HG02642 (cell line): ENCODE measurements at regions not wholly inside any gene's neighbourhood (a gene's known extent, or its start where the extent isn't known, plus 50 kb on each side); places are given as distances from the start of the nearest gene placed in this dataset.

Experiments
- ATAC-seq: cut with Tn5 transposase; IDR thresholded peaks from one replicate; pipeline ENCODE4 v1.9.1; 2021; ENCODE audit warnings: mild to moderate bottlenecking; ENCODE audit not compliant: unreplicated experiment, poor library complexity

- ATAC-seq: no peak
These were observed 240.4 kb downstream of the B3GLCT start for GRCh38 chr13:31440132-31440531.

DNA sequence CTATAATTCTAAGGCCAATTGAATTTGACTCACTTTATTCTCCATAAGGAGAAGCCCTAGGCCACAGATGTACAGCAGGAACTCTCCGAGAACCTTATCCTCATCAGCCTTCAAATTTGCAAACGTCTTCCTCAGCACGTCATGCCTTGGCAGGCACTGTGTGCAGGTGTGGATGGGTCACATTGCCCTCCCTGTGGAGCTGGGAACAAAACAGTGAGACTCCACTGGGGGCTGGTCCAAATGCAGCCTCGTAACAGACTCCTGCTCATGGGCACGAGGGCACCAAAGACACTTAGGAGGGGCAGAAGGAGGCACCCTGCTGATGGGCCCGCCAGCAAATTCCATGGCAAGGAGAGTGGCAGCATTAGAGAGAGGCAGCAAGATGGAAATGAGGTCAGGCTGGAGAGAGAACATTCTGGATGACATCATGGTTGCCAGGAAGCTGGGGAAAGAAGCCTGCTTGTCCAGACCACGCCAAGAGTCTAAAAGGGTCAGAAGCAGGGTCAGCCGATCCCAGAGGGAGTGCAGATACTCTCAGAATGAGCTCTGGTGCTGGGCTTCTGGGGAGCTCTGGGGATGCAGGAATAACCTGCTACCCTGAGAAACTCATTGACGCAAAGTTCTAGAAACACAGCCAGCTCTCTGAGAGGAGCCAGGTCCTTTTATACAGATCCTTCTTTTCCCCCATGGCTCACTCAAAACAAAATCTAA lies 242.2 kb downstream of the B3GLCT start:
- ATAC-seq: no peak

GRCh38 chr13:31442571-31442970 lies 242.8 kb downstream of the B3GLCT start:
- ATAC-seq: no peak

DNA sequence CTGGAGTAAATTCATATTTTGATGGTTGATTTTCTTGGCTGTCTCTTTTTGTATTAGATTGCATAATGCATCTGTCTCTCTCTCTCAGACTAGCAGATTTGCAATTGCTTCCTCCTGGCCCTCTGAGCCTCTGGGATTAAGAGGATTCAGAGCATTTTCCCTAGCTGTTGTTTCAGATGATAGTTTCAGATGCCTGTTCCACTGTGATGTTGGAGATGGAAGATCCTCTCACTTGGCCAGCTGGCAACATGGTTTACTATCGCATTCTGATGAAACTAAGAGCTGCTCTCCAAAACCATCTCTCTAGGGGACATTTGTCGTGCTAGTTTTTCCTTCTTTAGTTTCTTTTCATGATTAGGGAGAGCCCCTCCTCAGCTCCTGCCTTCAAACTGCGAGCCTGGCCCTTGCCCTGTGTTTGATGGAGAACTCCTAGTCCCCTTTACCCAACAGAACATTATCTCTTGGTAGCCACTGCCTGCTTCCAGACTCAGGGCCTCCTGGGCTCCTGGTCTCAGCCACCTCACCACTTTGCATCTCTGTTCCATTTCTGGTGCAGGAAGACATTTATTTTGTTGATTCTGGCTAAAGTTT lies 244.6 kb downstream of the B3GLCT start:
- no peak for ATAC-seq

DNA sequence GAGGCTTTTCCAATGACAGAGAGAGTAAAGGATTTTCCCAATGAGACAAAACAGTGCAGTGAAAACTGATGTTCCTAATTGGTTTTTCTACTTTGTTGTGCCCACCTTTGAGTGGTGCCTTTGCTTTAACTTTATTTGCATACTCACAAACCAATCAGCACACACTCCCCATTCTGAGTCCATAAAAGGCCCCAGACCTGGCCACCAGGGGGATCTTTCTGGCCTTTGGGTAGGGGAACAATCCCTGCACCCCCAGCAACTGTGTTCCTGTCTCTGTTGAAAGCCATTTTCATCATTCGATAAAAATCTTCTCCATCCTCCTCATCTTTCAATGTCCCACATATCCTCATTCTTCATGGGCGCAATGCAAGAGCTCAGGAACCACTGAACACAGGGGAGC lies 252.8 kb downstream of the B3GLCT start:
- no peak for ATAC-seq

DNA sequence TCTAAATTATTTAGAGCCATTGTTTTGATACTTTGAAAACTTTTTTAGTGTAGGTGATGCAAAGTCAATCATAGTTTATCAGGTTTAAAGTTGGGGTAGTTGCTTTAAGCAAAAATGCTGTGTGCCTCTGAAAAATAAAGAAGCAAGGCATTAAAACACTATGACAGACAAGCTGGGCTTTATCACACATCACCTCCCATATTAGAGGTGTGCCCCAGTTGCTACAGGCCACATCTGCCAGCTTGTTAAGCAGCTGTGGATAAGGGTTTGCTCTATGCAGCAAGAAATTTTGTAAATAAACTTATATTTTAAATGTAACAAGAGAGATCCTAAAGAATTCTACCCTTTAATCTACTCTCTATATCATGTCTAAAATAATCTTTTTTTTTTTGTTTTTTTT lies 255.8 kb downstream of the B3GLCT start:
- no peak for ATAC-seq

DNA sequence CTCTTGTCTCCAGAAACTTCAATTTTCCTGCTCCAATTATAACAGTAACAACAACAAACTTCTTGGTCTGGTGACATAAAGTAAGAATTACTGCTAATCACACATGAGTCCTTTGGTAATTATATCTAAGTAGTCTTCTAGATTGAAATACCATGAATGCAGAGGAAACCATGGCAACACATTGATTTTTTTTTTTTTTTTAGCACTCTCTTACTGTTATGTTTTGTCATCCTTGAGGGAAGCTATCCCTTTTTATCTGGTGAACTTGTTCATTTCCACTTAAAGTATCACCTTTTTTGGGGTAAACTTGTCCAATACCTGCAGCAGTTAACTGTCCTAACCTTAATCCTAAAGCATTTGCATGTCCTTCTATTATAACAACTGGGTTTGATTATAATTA lies 256.3 kb downstream of the B3GLCT start:
- no peak for ATAC-seq

DNA sequence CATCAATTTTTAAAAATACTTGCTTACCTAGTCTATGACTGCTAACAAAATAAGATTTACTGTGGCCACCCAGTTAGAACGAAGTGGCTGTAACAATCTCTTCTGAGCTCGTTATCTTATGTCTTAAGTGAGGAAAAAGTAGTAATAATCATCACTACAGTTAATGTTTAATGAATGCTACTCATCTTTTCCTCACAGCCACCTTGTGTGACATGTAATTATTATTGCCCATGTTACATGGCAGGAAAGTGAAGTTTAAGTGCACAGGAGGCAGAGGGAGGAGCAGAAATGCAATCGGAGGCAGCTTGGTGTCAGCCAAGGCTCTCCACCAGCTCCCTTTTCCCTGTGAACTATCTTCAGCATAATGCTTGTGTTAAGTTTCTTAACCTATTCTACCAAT lies 260.3 kb downstream of the B3GLCT start:
- no peak for ATAC-seq

GRCh38 chr13:31461923-31462322 lies 262.1 kb downstream of the B3GLCT start:
- ATAC-seq: no peak

GRCh38 chr13:31462766-31463165 lies 263.0 kb downstream of the B3GLCT start:
- no peak for ATAC-seq

DNA sequence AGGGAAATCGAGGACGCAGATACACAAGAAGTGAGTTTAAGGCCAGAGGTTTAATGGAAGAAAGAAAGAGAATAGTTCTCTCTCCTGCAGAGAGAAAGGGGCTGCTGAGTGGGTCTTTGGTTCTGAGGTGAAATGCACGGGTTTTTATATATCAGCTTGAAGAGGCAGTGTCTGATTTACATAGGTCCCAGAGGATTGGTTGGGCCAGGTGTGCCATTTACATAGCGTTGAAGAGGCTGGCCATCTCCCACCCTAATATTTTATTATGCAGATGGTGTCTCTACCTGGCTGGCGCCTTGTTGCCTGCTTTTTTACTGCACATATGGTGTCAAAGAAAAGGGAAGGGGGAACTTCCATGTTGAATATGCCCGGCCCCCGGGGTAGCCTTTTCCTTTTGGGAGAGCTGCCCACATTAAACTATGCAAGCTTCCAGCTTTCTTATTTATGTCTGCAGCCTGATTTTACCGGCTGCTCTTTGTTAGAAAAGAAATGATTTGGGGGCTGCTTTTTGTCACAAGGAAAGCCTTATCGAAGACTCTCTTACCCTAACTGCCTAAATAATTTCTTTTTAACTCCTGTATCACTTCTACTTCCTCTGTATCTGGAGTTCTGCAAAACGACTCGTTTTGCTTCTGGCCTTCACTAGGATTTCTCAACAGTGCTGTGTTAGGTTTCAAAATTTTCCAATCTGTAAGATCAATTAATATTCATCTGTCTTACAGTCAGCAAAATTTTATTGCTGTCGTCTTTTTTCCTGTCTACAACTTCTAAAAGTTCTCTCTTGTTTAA lies 268.5 kb downstream of the B3GLCT start:
- ATAC-seq: no peak

DNA sequence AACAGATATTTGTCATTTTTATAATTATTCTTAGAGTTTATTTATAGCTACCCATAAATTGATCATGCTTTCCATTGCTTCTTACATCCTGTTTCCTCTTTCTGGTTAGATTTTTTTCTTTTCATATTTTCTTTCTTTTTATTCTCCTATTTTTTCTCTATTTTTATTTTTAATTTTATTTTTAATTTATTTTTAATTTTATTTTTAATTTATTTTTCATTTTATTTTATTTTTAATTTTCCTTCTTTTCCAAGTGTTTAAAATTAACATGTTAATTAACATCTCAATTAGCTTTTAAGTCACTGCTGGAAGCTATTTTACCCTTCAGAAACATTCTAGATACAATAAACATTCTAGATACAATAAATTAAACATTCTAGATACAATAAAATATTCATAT lies 269.6 kb downstream of the B3GLCT start:
- ATAC-seq: no peak

DNA sequence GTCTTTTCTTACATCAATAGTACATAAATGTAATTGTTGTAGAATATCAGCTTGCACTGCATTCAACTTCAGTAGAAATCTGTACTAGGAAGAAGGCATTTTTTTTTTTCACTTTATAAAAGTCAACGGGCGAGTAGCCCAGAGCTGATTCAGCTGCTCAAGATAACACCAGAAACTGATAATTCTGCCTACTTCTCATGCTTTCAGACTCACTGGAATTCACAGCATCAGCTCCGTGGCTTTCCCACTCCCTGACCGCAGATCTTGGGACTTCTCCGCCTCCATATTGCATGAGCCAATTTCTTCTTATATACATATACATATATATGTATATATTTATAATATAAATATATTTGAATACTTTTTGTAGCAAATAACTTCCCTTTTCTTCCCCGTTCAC lies 263.1 kb upstream of the RXFP2 start:
- ATAC-seq: no peak

GRCh38 chr13:31476753-31477152 lies 262.6 kb upstream of the RXFP2 start:
- ATAC-seq: no peak

- no peak for ATAC-seq
These were observed 261.4 kb upstream of the RXFP2 start for GRCh38 chr13:31477961-31478360.

DNA sequence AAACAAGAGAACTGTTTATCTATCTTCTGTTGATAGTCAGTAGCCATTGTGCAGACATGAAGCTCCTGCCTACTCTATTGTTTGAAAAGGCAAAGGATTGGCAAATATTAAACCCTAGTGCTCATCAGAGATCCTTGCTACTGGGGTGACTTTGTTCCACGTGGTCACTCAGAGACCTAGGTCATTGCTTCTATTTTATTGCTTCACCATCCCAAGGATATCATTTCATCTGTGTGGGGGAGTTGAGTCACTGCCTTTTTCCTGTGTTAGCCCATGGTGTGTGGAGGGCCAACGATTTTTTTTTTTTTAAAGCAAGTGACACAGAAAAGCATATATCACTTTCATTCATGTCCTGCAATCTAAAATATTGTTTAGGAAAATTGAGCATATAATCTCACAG lies 254.1 kb upstream of the RXFP2 start:
- no peak for ATAC-seq

DNA sequence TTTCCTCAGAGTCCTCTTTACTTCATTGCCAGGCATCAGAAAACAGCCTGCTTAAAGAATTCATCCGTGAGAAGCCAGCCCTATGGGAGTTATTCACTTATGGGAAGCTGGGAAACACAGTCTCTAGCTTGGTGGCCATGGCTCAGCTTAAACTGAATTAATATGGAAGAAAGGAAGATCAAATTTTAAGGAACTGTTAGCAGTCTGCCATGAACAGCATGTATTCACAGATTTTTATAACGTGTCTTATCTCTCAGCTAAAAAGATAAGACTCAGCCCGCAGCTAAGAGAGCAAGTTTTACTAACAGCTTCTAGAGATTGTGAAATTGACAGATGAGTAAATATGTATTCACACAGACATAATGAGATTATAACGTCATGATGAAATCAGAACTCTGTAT lies 253.7 kb upstream of the RXFP2 start:
- ATAC-seq: no peak

DNA sequence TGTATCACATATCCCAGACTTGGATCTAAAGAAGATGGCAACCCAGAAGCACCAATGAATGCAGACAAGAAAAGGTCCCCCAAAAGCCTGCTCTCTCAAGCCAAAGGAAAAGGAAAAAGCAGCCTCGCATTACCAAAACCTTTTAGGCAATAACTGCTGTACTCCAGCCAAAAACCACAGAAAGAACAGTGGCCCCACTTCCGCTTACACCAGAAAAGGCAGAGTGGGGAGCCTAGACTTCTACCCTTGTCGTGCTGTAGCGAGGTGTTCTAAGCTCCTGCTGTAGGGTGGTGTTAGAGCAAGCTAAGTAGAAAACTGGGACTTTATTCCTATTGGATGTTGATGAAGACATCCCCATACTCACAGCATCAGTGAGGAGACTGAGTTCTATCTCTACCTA lies 244.0 kb upstream of the RXFP2 start:
- ATAC-seq: no peak

DNA sequence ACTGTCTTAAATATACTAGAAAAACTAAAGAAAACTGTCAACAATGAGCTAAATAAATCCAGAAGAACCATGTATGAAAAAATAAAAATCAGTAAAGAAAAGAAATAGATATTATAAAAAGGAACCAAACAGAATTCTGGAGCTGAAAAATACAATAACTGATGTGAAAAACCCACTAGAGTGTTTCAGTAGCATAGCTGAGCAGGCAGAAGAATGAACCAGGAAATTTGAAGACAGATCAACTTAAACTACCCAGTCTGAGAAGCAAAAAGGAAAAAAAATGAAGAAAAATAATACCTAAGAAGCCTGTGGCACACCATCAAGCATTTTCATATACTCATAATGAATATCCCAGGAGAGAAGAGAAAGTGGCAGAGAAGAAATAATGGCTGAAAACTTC lies 240.1 kb upstream of the RXFP2 start:
- ATAC-seq: no peak

GRCh38 chr13:31503626-31504025 lies 235.7 kb upstream of the RXFP2 start:
- ATAC-seq: no peak

- ATAC-seq: no peak
These were observed 234.4 kb upstream of the RXFP2 start for GRCh38 chr13:31504918-31505317.

DNA sequence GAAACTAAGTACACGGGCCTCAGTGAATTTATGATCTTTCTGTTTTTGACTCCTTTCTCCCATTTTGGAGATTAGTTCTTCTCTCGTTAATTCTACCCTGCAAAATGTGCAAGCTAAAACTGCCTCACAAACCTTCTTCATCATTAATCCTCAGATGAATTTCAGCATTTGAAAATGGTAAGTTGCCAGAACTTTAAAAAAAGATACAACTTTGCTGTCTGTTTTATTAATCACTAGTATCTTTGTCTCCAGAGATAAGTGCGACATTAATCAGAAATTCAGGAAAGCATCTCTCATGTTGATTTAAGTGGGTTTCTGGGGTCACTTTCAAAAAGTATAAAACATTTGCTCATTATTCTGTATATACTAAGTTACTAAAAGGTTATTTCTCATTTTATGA lies 227.0 kb upstream of the RXFP2 start:
- no peak for ATAC-seq
